SK-N-SH treated with all-trans-retinoic acid at 6 μM for 48 hours (cell line): ENCODE measurements at regions not wholly inside any gene's neighbourhood (a gene's known extent, or its start where the extent isn't known, plus 50 kb on each side); places are given as distances from the start of the nearest gene placed in this dataset.

Experiments
- ATAC-seq: fragments of 200-7000 bp; cut with Tn5 transposase; 3 replicates; pipeline ENCODE4 v1.9.1; 2020; ENCODE audit warnings: mild to moderate bottlenecking, moderate library complexity
- ARNTL ChIP-seq: fragments of 450-650 bp; formaldehyde crosslinking; IDR thresholded peaks from 2 replicates; pipeline ENCODE4 v1.5.0; 2020; ENCODE audit warnings: low read depth, mild to moderate bottlenecking, moderate library complexity, borderline replicate concordance
- BACH2 ChIP-seq: fragments of 250-450 bp; sonication (Bioruptor Pico); IDR thresholded peaks from 2 replicates; pipeline ENCODE4 v1.9.0; 2021; ENCODE audit warnings: mild to moderate bottlenecking, borderline replicate concordance
- CREB5 ChIP-seq: fragments of 250-450 bp; sonication (Bioruptor Pico); IDR thresholded peaks from 2 replicates; pipeline ENCODE4 v1.5.1; 2020; ENCODE audit warnings: low read depth, mild to moderate bottlenecking, moderate library complexity
- CSDC2 ChIP-seq: fragments of 250-450 bp; sonication (Bioruptor Pico); IDR thresholded peaks from 2 replicates; pipeline ENCODE4 v1.5.0; 2020; ENCODE audit warnings: mild to moderate bottlenecking, moderate library complexity
- CSRNP3 ChIP-seq: fragments of 250-450 bp; sonication (Bioruptor Pico); IDR thresholded peaks from 2 replicates; pipeline ENCODE4 v1.5.1; 2021; ENCODE audit warnings: mild to moderate bottlenecking, moderate library complexity
- ESRRG ChIP-seq: fragments of 250-450 bp; sonication (Bioruptor Pico); IDR thresholded peaks from 2 replicates; pipeline ENCODE4 v1.6.1; 2021; ENCODE audit warnings: mild to moderate bottlenecking
- GLIS3 ChIP-seq: fragments of 250-450 bp; sonication (Bioruptor Pico); IDR thresholded peaks from 2 replicates; pipeline ENCODE4 v1.5.0; 2020; ENCODE audit warnings: mild to moderate bottlenecking, moderate library complexity
- ISL1 ChIP-seq: fragments of 250-450 bp; sonication (Bioruptor Pico); IDR thresholded peaks from 2 replicates; pipeline ENCODE4 v2.1.2; 2022; ENCODE audit warnings: mild to moderate bottlenecking, moderate library complexity
- OSR1 ChIP-seq: fragments of 250-450 bp; sonication (Bioruptor Pico); IDR thresholded peaks from 2 replicates; pipeline ENCODE4 v1.8.0; 2022; ENCODE audit warnings: moderate library complexity, mild to moderate bottlenecking, inconsistent platforms
- POU6F1 ChIP-seq: fragments of 250-450 bp; sonication (Bioruptor Pico); IDR thresholded peaks from 2 replicates; pipeline ENCODE4 v1.8.0; 2021; ENCODE audit warnings: low read depth, mild to moderate bottlenecking, moderate library complexity, borderline replicate concordance
- RARB ChIP-seq: fragments of 250-450 bp; sonication (Bioruptor Pico); IDR thresholded peaks from 2 replicates; pipeline ENCODE4 v1.8.0; 2021; ENCODE audit warnings: mild to moderate bottlenecking, moderate library complexity
- TCF4 ChIP-seq: fragments of 250-450 bp; sonication (Bioruptor Pico); IDR thresholded peaks from 2 replicates; pipeline ENCODE4 v1.8.0; 2021; ENCODE audit warnings: mild to moderate bottlenecking, moderate library complexity, borderline replicate concordance
- TOX ChIP-seq: fragments of 250-450 bp; sonication (Bioruptor Pico); IDR thresholded peaks from 2 replicates; pipeline ENCODE4 v1.8.0; 2021; ENCODE audit warnings: mild to moderate bottlenecking, moderate library complexity, borderline replicate concordance
- TSHZ2 ChIP-seq: fragments of 250-450 bp; sonication (Bioruptor Pico); IDR thresholded peaks from 2 replicates; pipeline ENCODE4 v1.5.0; 2020; ENCODE audit warnings: mild to moderate bottlenecking, moderate library complexity
- ZC3H10 ChIP-seq: fragments of 250-450 bp; sonication (Bioruptor Pico); IDR thresholded peaks from 2 replicates; pipeline ENCODE4 v1.5.1; 2021; ENCODE audit warnings: mild to moderate bottlenecking, moderate library complexity
- ZFP3 ChIP-seq: fragments of 250-450 bp; sonication (Bioruptor Pico); IDR thresholded peaks from 2 replicates; pipeline ENCODE4 v1.5.0; 2020; ENCODE audit warnings: mild to moderate bottlenecking, moderate library complexity
- ZFP30 ChIP-seq: fragments of 450-650 bp; formaldehyde crosslinking; IDR thresholded peaks from 2 replicates; pipeline ENCODE4 v1.5.0; 2022; ENCODE audit warnings: mild to moderate bottlenecking, moderate library complexity
- ZNF565 ChIP-seq: fragments of 450-650 bp; formaldehyde crosslinking; conservative IDR thresholded peaks from 2 replicates; pipeline ENCODE4 v1.5.0; 2020; ENCODE audit warnings: low read depth, mild to moderate bottlenecking, moderate library complexity
- ZNF70 ChIP-seq: fragments of 450-650 bp; formaldehyde crosslinking; IDR thresholded peaks from 2 replicates; pipeline ENCODE4 v1.5.0; 2020; ENCODE audit warnings: mild to moderate bottlenecking, moderate library complexity

- TF ChIP-seq GLIS3 (CRISPR knock-in tag) (no peak), BACH2 (CRISPR knock-in tag) (no peak), ESRRG (no peak), POU6F1 (CRISPR knock-in tag) (no peak), TSHZ2 (CRISPR knock-in tag) (no peak), RARB (CRISPR knock-in tag) (no peak), TOX (CRISPR knock-in tag) (no peak), ZNF70 (CRISPR knock-in tag) (no peak), ZC3H10 (CRISPR knock-in tag) (no peak), ZFP3 (CRISPR knock-in tag) (no peak)
- TF ChIP-seq, all 23 proteins: peak for 0
- no peak for ATAC-seq
Measured at GRCh38 chr17:71942626-71943025, 178.2 kb upstream of the SOX9 start.

DNA sequence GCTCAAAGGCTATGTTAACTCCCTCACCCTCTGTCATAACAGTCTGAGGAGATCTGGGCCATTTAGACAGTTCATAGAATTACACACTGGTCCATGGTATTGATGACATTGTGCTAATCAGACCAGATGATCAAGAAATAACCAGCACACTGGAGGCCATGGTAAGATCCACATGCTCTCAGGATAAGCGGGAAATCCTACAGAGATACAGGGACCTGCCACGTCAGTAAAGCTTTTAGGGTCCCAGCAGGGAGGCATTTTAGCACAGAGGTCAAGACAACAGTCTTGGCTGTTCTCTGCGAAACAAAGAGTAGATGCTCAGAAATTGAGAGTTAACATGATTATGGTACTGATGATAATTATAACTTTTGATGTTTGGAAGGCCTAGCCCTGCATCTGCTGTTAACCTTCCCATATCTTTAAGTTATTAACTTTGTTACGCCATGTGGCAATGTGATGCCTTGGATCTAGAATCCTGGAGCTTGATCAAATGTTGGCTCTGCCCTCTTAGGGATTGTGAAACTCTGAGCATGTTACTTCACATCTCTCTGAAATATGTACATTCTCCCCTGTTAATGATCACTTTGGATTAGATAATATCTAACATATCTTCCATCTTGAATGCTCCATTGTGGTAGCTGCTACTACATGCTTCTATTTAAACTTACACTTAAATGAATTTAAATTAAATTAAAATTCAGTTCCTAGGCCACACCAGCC, 172.0 kb upstream of the SOX9 start:
- TF ChIP-seq CSRNP3 (no peak), RARB (CRISPR knock-in tag) (no peak), OSR1 (no peak), ZFP30 (CRISPR knock-in tag) (no peak), CSDC2 (CRISPR knock-in tag) (no peak), ESRRG (no peak), ZNF70 (CRISPR knock-in tag) (no peak), GLIS3 (CRISPR knock-in tag) (no peak)
- ATAC-seq = no peak

DNA sequence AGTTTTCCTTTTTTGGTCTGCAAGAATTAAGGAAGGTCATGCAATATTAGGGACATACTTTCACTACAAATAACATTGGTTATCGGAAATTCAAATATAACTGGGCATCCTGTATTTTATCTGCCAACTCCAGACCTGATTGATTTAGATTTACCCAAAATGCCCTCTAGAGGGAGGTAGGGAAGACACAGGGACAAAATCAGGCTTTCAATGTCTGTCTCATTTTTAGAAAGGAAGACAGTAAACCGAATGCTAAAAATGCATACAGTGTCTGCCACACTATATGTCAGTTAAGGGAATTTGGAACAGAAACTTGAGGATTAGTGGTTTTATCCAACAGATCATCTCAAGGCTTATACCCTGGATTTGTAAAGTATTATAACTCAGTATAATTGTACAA, 161.7 kb upstream of the SOX9 start:
- ATAC-seq = peak; percentile 69; the same call in 2 of the 3 replicates
- no peak for TF ChIP-seq CSDC2 (CRISPR knock-in tag)
- no peak for TF ChIP-seq OSR1
- TF ChIP-seq ARNTL = no peak
- TF ChIP-seq ZNF565 (CRISPR knock-in tag) = no peak
- TF ChIP-seq ZNF70 (CRISPR knock-in tag) = no peak

- TF ChIP-seq TCF4 (CRISPR knock-in tag) = no peak
- no peak for ATAC-seq
Measured at GRCh38 chr17:71963351-71963750, 157.5 kb upstream of the SOX9 start.

DNA sequence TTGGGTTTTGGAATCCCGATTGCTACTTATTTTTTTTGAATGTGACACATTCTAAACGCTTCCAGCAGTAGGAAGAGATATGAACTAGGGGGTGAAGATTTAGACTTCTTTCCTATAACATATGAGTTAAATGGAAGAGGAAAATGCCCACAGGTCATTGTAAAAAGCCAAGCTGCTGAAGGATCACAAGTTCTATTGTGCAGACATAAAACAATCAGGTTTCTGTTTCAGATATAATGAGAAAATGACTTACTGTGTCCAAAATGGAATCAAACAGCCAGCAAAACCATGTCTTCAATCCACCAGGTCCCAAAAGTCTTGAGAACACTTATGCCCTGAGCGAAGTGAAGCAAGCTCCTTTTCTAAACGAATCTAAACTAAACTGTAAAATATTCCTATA, 157.0 kb upstream of the SOX9 start:
- no peak for ATAC-seq
- TF ChIP-seq ESRRG (no peak), ZC3H10 (CRISPR knock-in tag) (no peak), CSRNP3 (no peak), POU6F1 (CRISPR knock-in tag) (no peak), TOX (CRISPR knock-in tag) (no peak), OSR1 (no peak), ZFP30 (CRISPR knock-in tag) (no peak), TCF4 (CRISPR knock-in tag) (no peak), CREB5 (CRISPR knock-in tag) (no peak), ZFP3 (CRISPR knock-in tag) (no peak), TSHZ2 (CRISPR knock-in tag) (no peak), ISL1 (no peak)
